ENCODE measurements at regions not wholly inside any gene's neighbourhood (a gene's known extent, or its start where the extent isn't known, plus 50 kb on each side); places are given as distances from the start of the nearest gene placed in this dataset.
A peak's percentile ranks its signal among the peaks of the same experiment; 100 is the strongest.

- TF ChIP-seq SUZ12 (IDR thresholded peaks at IDR 0.05; ENCODE audit: extremely low read depth, insufficient read depth, insufficient read length) = no peak
- no peak for TF ChIP-seq YY1 (IDR thresholded peaks at IDR 0.05; ENCODE audit: insufficient read depth, insufficient read length)
- no peak for TF ChIP-seq ZNF274 (IDR thresholded peaks at IDR 0.05; ENCODE audit: low read depth, low read length)
- no peak for DNase-seq (ENCODE audit: low read depth, low spot score)
- H3K9me3 ChIP-seq (ENCODE audit: insufficient read depth, low read length) = no peaks in the 10 kb centered on the region
- no peaks in the 10 kb centered on the region for H3K36me3 ChIP-seq (ENCODE audit: insufficient read depth, insufficient read length, low read length)
- no peaks in the 10 kb centered on the region for H3K4me1 ChIP-seq (ENCODE audit: insufficient read depth, insufficient read length)
- H3K4me3 ChIP-seq (ENCODE audit: insufficient read length, low read depth) = no peak overlapping the region
- no peak overlapping the region for H3K9ac ChIP-seq (ENCODE audit: insufficient read length, low read depth)
- H3K27me3 ChIP-seq (ENCODE audit: insufficient read depth, insufficient read length) = no peaks in the 10 kb centered on the region
These were observed 738.7 kb downstream of the MCTP2 start for GRCh38 chr15:94970096-94970495.

GRCh38 chr15:94970802-94971201, 739.4 kb downstream of the MCTP2 start:
- Histone ChIP-seq H3K4me3 (ENCODE audit: insufficient read length, low read depth) (no peak overlapping the region), H3K27me3 (ENCODE audit: insufficient read depth, insufficient read length) (no peaks in the 10 kb centered on the region), H3K9me3 (ENCODE audit: insufficient read depth, low read length) (no peaks in the 10 kb centered on the region), H3K4me1 (ENCODE audit: insufficient read depth, insufficient read length) (no peaks in the 10 kb centered on the region), H3K36me3 (ENCODE audit: insufficient read depth, insufficient read length, low read length) (no peaks in the 10 kb centered on the region), H3K9ac (ENCODE audit: insufficient read length, low read depth) (no peak overlapping the region)
- TF ChIP-seq YY1 (IDR thresholded peaks at IDR 0.05; ENCODE audit: insufficient read depth, insufficient read length) (no peak), SUZ12 (IDR thresholded peaks at IDR 0.05; ENCODE audit: extremely low read depth, insufficient read depth, insufficient read length) (no peak)
- DNase-seq (ENCODE audit: low read depth, low spot score) = no peak

GRCh38 chr15:94972314-94972713, 741.0 kb downstream of the MCTP2 start:
- no peak for TF ChIP-seq ZNF274 (IDR thresholded peaks at IDR 0.05; ENCODE audit: low read depth, low read length)
- TF ChIP-seq SUZ12 (IDR thresholded peaks at IDR 0.05; ENCODE audit: extremely low read depth, insufficient read depth, insufficient read length) = no peak
- no peak for TF ChIP-seq YY1 (IDR thresholded peaks at IDR 0.05; ENCODE audit: insufficient read depth, insufficient read length)
- H3K9ac ChIP-seq (ENCODE audit: insufficient read length, low read depth) = no peak overlapping the region
- H3K9me3 ChIP-seq (ENCODE audit: insufficient read depth, low read length) = no peaks in the 10 kb centered on the region
- H3K4me3 ChIP-seq (ENCODE audit: insufficient read length, low read depth) = no peak overlapping the region
- no peaks in the 10 kb centered on the region for H3K27me3 ChIP-seq (ENCODE audit: insufficient read depth, insufficient read length)
- no peaks in the 10 kb centered on the region for H3K36me3 ChIP-seq (ENCODE audit: insufficient read depth, insufficient read length, low read length)
- no peaks in the 10 kb centered on the region for H3K4me1 ChIP-seq (ENCODE audit: insufficient read depth, insufficient read length)
- peak; percentile 9 for DNase-seq (ENCODE audit: low read depth, low spot score)

GRCh38 chr15:94987085-94987484, 755.7 kb downstream of the MCTP2 start:
- Histone ChIP-seq H3K9me3 (ENCODE audit: insufficient read depth, low read length) (peaks cover 7% of the 10 kb centered on the region), H3K27me3 (ENCODE audit: insufficient read depth, insufficient read length) (no peaks in the 10 kb centered on the region), H3K36me3 (ENCODE audit: insufficient read depth, insufficient read length, low read length) (no peaks in the 10 kb centered on the region), H3K4me1 (ENCODE audit: insufficient read depth, insufficient read length) (no peaks in the 10 kb centered on the region), H3K9ac (ENCODE audit: insufficient read length, low read depth) (no peak overlapping the region), H3K4me3 (ENCODE audit: insufficient read length, low read depth) (no peak overlapping the region)
- TF ChIP-seq YY1 (IDR thresholded peaks at IDR 0.05; ENCODE audit: insufficient read depth, insufficient read length) (no peak), ZNF274 (IDR thresholded peaks at IDR 0.05; ENCODE audit: low read depth, low read length) (no peak), SUZ12 (IDR thresholded peaks at IDR 0.05; ENCODE audit: extremely low read depth, insufficient read depth, insufficient read length) (no peak)
- no peak for DNase-seq (ENCODE audit: low read depth, low spot score)

- no peak for DNase-seq (ENCODE audit: low read depth, low spot score)
- Histone ChIP-seq H3K36me3 (ENCODE audit: insufficient read depth, insufficient read length, low read length) (no peaks in the 10 kb centered on the region), H3K4me3 (ENCODE audit: insufficient read length, low read depth) (no peak overlapping the region), H3K27me3 (ENCODE audit: insufficient read depth, insufficient read length) (no peaks in the 10 kb centered on the region), H3K4me1 (ENCODE audit: insufficient read depth, insufficient read length) (no peaks in the 10 kb centered on the region), H3K9ac (ENCODE audit: insufficient read length, low read depth) (no peak overlapping the region), H3K9me3 (ENCODE audit: insufficient read depth, low read length) (peaks cover 7% of the 10 kb centered on the region)
- no peak for TF ChIP-seq YY1 (IDR thresholded peaks at IDR 0.05; ENCODE audit: insufficient read depth, insufficient read length)
- TF ChIP-seq ZNF274 (IDR thresholded peaks at IDR 0.05; ENCODE audit: low read depth, low read length) = no peak
- no peak for TF ChIP-seq SUZ12 (IDR thresholded peaks at IDR 0.05; ENCODE audit: extremely low read depth, insufficient read depth, insufficient read length)
These were observed 760.4 kb downstream of the MCTP2 start for GRCh38 chr15:94991718-94992117.

GRCh38 chr15:95009635-95010034, 778.3 kb downstream of the MCTP2 start:
- H3K36me3 ChIP-seq (ENCODE audit: insufficient read depth, insufficient read length, low read length) = no peaks in the 10 kb centered on the region
- no peak overlapping the region for H3K9ac ChIP-seq (ENCODE audit: insufficient read length, low read depth)
- TF ChIP-seq YY1 (IDR thresholded peaks at IDR 0.05; ENCODE audit: insufficient read depth, insufficient read length) (no peak), ZNF274 (IDR thresholded peaks at IDR 0.05; ENCODE audit: low read depth, low read length) (no peak), SUZ12 (IDR thresholded peaks at IDR 0.05; ENCODE audit: extremely low read depth, insufficient read depth, insufficient read length) (no peak)
- no peak for DNase-seq (ENCODE audit: low read depth, low spot score)
- H3K4me1 ChIP-seq (ENCODE audit: insufficient read depth, insufficient read length) = no peaks in the 10 kb centered on the region
- no peaks in the 10 kb centered on the region for H3K27me3 ChIP-seq (ENCODE audit: insufficient read depth, insufficient read length)
- H3K4me3 ChIP-seq (ENCODE audit: insufficient read length, low read depth) = no peak overlapping the region
- H3K9me3 ChIP-seq (ENCODE audit: insufficient read depth, low read length) = no peaks in the 10 kb centered on the region

GRCh38 chr15:95013381-95013780, 782.0 kb downstream of the MCTP2 start:
- Histone ChIP-seq H3K9me3 (ENCODE audit: insufficient read depth, low read length) (no peaks in the 10 kb centered on the region), H3K9ac (ENCODE audit: insufficient read length, low read depth) (no peak overlapping the region), H3K27me3 (ENCODE audit: insufficient read depth, insufficient read length) (no peaks in the 10 kb centered on the region), H3K4me1 (ENCODE audit: insufficient read depth, insufficient read length) (no peaks in the 10 kb centered on the region), H3K36me3 (ENCODE audit: insufficient read depth, insufficient read length, low read length) (no peaks in the 10 kb centered on the region), H3K4me3 (ENCODE audit: insufficient read length, low read depth) (no peak overlapping the region)
- no peak for TF ChIP-seq SUZ12 (IDR thresholded peaks at IDR 0.05; ENCODE audit: extremely low read depth, insufficient read depth, insufficient read length)
- TF ChIP-seq ZNF274 (IDR thresholded peaks at IDR 0.05; ENCODE audit: low read depth, low read length) = no peak
- TF ChIP-seq YY1 (IDR thresholded peaks at IDR 0.05; ENCODE audit: insufficient read depth, insufficient read length) = no peak
- no peak for DNase-seq (ENCODE audit: low read depth, low spot score)
